ENCODE measurements at regions not wholly inside any gene's neighbourhood (a gene's known extent, or its start where the extent isn't known, plus 50 kb on each side); places are given as distances from the start of the nearest gene placed in this dataset.

DNA sequence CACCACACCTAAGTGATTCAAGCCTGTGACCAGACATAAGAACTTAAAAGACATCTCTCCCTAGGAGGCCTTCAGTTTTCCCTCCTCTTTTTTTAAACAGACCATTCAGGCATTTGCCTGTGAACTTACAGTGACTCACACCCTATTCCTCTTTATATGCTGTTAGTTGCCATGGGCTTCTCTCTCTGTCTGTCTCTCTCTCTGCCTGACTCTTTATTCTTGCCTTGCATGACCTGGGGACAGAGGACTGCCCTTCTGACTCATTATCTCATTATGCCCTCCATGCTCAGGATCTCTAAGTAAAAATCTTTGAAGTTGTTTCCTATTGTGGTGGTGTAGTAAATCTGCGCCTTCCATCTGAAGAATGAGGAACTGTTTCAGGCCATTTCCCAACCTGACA is 442.2 kb upstream of the MAN1A1 start:
- no peak overlapping the region for H2AFZ ChIP-seq
- no peaks in the 10 kb centered on the region for H3F3A ChIP-seq (ENCODE audit: insufficient read depth)
- H3K9me3 ChIP-seq (ENCODE audit: low read depth): no peaks in the 10 kb centered on the region
- WGBS, 2 experiments (ENCODE audit: low coverage in 1 of 2, low lambda C conversion rate in 2 of 2, missing lambda C conversion rate in 2 of 2): 84 to 89% methylated on average over 1 of the region's 1 CpG
- no peaks in the 10 kb centered on the region for H3K27me3 ChIP-seq (replicated peaks; ENCODE audit: insufficient read depth)
- no peak overlapping the region for H3K27ac ChIP-seq
- no peaks in the 10 kb centered on the region for H3K36me3 ChIP-seq (ENCODE audit: low read depth)
- no peaks in the 10 kb centered on the region for H4K20me1 ChIP-seq (ENCODE audit: insufficient read depth)
- H3K4me2 ChIP-seq (ENCODE audit: unreplicated experiment): no peak overlapping the region
- TF ChIP-seq EZH2phosphoT487 (IDR thresholded peaks at IDR 0.05; ENCODE audit: insufficient read depth, low read depth) (no peak), EZH2 (IDR thresholded peaks at IDR 0.05; ENCODE audit: insufficient read depth, poor library complexity, severe bottlenecking) (no peak)
- no peaks in the 10 kb centered on the region for H3K4me1 ChIP-seq (ENCODE audit: insufficient read depth)
- H3K9ac ChIP-seq: no peak overlapping the region
- no peak overlapping the region for H3K4me3 ChIP-seq
- in situ Hi-C loops (cut with MboI): no loop called here
- no peaks in the 10 kb centered on the region for H3K79me2 ChIP-seq (ENCODE audit: insufficient read depth)
- H3K9me2 ChIP-seq (ENCODE audit: insufficient read depth): no peaks in the 10 kb centered on the region
- DNase-seq: no peak

DNA sequence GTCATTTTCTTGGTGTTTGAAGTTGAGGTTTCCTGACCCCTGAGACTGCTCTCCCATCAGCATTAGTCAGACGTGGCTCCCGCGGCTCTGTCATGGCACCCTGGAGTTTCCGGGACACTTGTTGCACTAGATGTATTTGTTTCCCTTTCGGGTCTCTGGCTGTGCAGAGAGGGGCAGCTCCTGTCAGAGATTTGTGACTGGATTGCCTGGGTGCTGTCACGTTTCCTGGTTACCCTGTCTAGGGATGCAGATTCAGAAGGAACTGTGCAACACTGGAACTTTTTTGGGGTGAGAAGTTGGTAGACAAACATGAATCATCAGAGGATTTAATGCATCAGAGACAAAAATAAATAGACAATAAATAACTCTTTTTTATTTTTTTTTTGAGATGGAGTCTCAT is 431.8 kb upstream of the MAN1A1 start:
- 76 to 77% methylated on average over 6 of the region's 6 CpGs for WGBS, 2 experiments (ENCODE audit: low coverage in 1 of 2, low lambda C conversion rate in 2 of 2, missing lambda C conversion rate in 2 of 2)
- Histone ChIP-seq H3K4me1 (ENCODE audit: insufficient read depth) (no peaks in the 10 kb centered on the region), H3K36me3 (ENCODE audit: low read depth) (no peaks in the 10 kb centered on the region), H2AFZ (no peak overlapping the region), H4K20me1 (ENCODE audit: insufficient read depth) (no peaks in the 10 kb centered on the region), H3K79me2 (ENCODE audit: insufficient read depth) (no peaks in the 10 kb centered on the region), H3K9me2 (ENCODE audit: insufficient read depth) (no peaks in the 10 kb centered on the region), H3K9ac (no peak overlapping the region), H3K27me3 (replicated peaks; ENCODE audit: insufficient read depth) (no peaks in the 10 kb centered on the region), H3K9me3 (ENCODE audit: low read depth) (no peaks in the 10 kb centered on the region), H3K4me2 (ENCODE audit: unreplicated experiment) (no peak overlapping the region), H3K4me3 (no peak overlapping the region), H3F3A (ENCODE audit: insufficient read depth) (no peaks in the 10 kb centered on the region), H3K27ac (no peak overlapping the region)
- in situ Hi-C loops (cut with MboI): no loop called here
- no peak for DNase-seq
- TF ChIP-seq EZH2 (IDR thresholded peaks at IDR 0.05; ENCODE audit: insufficient read depth, poor library complexity, severe bottlenecking) (no peak), EZH2phosphoT487 (IDR thresholded peaks at IDR 0.05; ENCODE audit: insufficient read depth, low read depth) (no peak)

DNA sequence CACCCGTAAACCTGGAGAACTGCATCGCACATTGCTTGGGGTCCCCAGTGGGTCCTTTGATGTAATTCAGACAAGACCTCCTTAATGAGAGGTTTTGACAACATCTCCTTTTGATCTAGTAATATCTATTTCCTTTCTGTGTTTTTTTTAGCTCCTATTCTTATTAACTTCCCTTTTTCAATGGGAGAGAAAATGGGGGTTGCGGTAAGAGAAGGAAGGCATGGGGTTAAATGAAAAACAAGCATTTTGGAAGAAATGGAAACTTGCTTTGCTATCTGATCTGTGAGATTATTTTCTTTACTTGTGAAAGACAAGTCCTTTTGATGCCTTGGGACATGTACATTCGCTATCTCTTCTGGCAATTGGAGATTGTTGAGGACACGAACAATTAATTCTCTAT is 418.6 kb upstream of the MAN1A1 start:
- Histone ChIP-seq H3K9me3 (ENCODE audit: low read depth) (no peaks in the 10 kb centered on the region), H3K27ac (no peak overlapping the region), H3F3A (ENCODE audit: insufficient read depth) (no peaks in the 10 kb centered on the region), H3K9ac (no peak overlapping the region), H2AFZ (no peak overlapping the region), H3K36me3 (ENCODE audit: low read depth) (no peaks in the 10 kb centered on the region), H3K9me2 (ENCODE audit: insufficient read depth) (no peaks in the 10 kb centered on the region), H4K20me1 (ENCODE audit: insufficient read depth) (no peaks in the 10 kb centered on the region), H3K79me2 (ENCODE audit: insufficient read depth) (no peaks in the 10 kb centered on the region), H3K4me1 (ENCODE audit: insufficient read depth) (no peaks in the 10 kb centered on the region), H3K4me2 (ENCODE audit: unreplicated experiment) (no peak overlapping the region), H3K27me3 (replicated peaks; ENCODE audit: insufficient read depth) (no peaks in the 10 kb centered on the region), H3K4me3 (no peak overlapping the region)
- 80 to 85% methylated on average over 5 of the region's 5 CpGs for WGBS, 2 experiments (ENCODE audit: low coverage in 1 of 2, low lambda C conversion rate in 2 of 2, missing lambda C conversion rate in 2 of 2)
- no peak for DNase-seq
- in situ Hi-C loops (cut with MboI): no loop called here
- TF ChIP-seq EZH2 (IDR thresholded peaks at IDR 0.05; ENCODE audit: insufficient read depth, poor library complexity, severe bottlenecking) (no peak), EZH2phosphoT487 (IDR thresholded peaks at IDR 0.05; ENCODE audit: insufficient read depth, low read depth) (no peak)

DNA sequence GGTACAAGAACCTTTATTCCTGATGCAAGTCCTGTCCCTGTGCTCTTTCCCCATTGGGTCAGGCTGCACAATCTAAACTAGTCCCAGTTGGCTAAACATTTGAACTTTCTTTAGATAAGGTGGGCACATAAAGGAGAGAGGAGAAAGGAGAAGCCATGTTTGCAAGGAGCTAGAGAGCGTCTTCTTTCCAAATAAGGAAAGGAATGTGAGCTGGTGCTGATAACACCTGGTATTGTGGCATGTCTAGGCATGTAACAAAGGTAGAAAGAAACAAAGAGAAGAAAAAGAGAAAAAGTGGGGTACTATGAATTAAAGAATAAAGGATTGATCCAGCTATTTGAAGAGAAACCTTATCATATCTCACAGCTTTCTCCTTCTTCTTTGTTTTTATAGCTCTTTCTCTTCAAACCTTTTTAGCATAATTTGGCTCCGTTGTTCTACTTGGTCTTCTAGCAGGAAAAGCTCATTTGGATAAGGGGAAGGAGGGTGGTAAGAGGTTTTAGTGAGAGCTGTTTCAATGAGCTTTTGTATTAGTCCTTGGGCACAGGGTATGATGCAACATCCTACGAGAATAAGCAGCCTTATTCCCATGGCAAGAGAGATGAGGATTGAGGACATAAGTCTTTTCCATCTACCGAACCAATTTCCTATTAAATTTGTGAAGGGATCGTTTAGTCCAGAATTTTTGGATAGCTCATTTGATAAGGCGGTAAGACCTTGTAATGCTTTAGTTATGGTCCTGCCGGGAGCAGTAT is 415.5 kb upstream of the MAN1A1 start:
- H3K9me3 ChIP-seq (ENCODE audit: low read depth): no peaks in the 10 kb centered on the region
- no peaks in the 10 kb centered on the region for H3K9me2 ChIP-seq (ENCODE audit: insufficient read depth)
- no peak overlapping the region for H3K27ac ChIP-seq
- H3K27me3 ChIP-seq (replicated peaks; ENCODE audit: insufficient read depth): no peaks in the 10 kb centered on the region
- in situ Hi-C loops (cut with MboI): no loop called here
- no peak overlapping the region for H3K9ac ChIP-seq
- WGBS, 2 experiments (ENCODE audit: low coverage in 1 of 2, low lambda C conversion rate in 2 of 2, missing lambda C conversion rate in 2 of 2): 59 to 64% methylated on average over 7 of the region's 7 CpGs
- no peaks in the 10 kb centered on the region for H3F3A ChIP-seq (ENCODE audit: insufficient read depth)
- H3K4me1 ChIP-seq (ENCODE audit: insufficient read depth): no peaks in the 10 kb centered on the region
- no peak for DNase-seq
- H3K4me3 ChIP-seq: no peak overlapping the region
- no peak overlapping the region for H2AFZ ChIP-seq
- TF ChIP-seq EZH2 (IDR thresholded peaks at IDR 0.05; ENCODE audit: insufficient read depth, poor library complexity, severe bottlenecking): no peak
- no peak for TF ChIP-seq EZH2phosphoT487 (IDR thresholded peaks at IDR 0.05; ENCODE audit: insufficient read depth, low read depth)
- H3K36me3 ChIP-seq (ENCODE audit: low read depth): no peaks in the 10 kb centered on the region
- H3K79me2 ChIP-seq (ENCODE audit: insufficient read depth): no peaks in the 10 kb centered on the region
- no peaks in the 10 kb centered on the region for H4K20me1 ChIP-seq (ENCODE audit: insufficient read depth)
- H3K4me2 ChIP-seq (ENCODE audit: unreplicated experiment): no peak overlapping the region
